HepG2 (cell line): ENCODE measurements at regions not wholly inside any gene's neighbourhood (a gene's known extent, or its start where the extent isn't known, plus 50 kb on each side); places are given as distances from the start of the nearest gene placed in this dataset.

ENCODE experiments used
- ATAC-seq: fragments of 200-7000 bp; cut with Tn5 transposase; 3 replicates; pipeline ENCODE4 v1.9.1; 2020; ENCODE audit warnings: mild to moderate bottlenecking, moderate library complexity
- BruUV-seq: library from RNA; stranded (reverse); fragments of 400-500 nt; replicated peaks from 2 replicates; lab custom pipeline; 2021; lab: Mats Ljungman, UMichigan
- CTCF ChIA-PET: fragments of 300-600 bp; formaldehyde crosslinking; extraction: SDS; loops from one replicate; lab custom pipeline; 2021; ENCODE audit warnings: low total read pairs, inconsistent platforms, low intra/inter-chr PET ratio; lab: Yijun Ruan, JAX
- POLR2A ChIA-PET: fragments of 350-600 bp; sonication (Branson Sonifier 250); formaldehyde crosslinking; loops from one replicate; lab custom pipeline; 2020; ENCODE audit warnings: antibody characterized with exemption, inconsistent platforms; lab: Yijun Ruan, JAX
- DNase-seq: peaks from one replicate; pipeline ENCODE4 v3.0.0-alpha.2; 2015; ENCODE audit warnings: low spot score
- FAIRE-seq: peaks from 3 replicates; lab custom pipeline; 2011; peaks lifted over from hg19 to GRCh38; lab: Jason Lieb, UNC
- H2AFZ ChIP-seq: one replicate; pipeline ENCODE4 v1.6.1; 2011; ENCODE audit warnings: low read length, inconsistent platforms
- H3K27ac ChIP-seq: fragments of 300-600 bp; 3 replicates; pipeline ENCODE4 v1.8.0; 2011; ENCODE audit warnings: mixed run types, mild to moderate bottlenecking, mixed read lengths, low read length, inconsistent platforms; ENCODE audit not compliant: insufficient read depth; ENCODE audit errors: extremely low read length
- H3K27me3 ChIP-seq, 2 experiments: fragments of 200-600 bp in 1 of 2; 2 replicates in 1 of 2; 3 replicates in 1 of 2; pipeline versions ENCODE4 v1.6.0 to v1.8.0; 2011; ENCODE audit warnings: low read length in 2 of 2, mild to moderate bottlenecking in 2 of 2, moderate library complexity in 2 of 2, inconsistent platforms in 1 of 2; ENCODE audit not compliant: insufficient read depth in 2 of 2, control insufficient read depth in 1 of 2
- H3K36me3 ChIP-seq, 2 experiments: fragments of 200-600 bp in 1 of 2; replicated peaks in 1 of 2; 2 replicates in 1 of 2; 3 replicates in 1 of 2; pipeline versions ENCODE4 v1.5.1 to v1.8.0; 2011; ENCODE audit warnings: low read length in 2 of 2, inconsistent platforms in 1 of 2; ENCODE audit not compliant: insufficient read depth in 2 of 2, control insufficient read depth in 1 of 2
- H3K4me1 ChIP-seq: 2 replicates; pipeline ENCODE4 v1.5.1; 2012; ENCODE audit warnings: low read length, inconsistent platforms; ENCODE audit not compliant: insufficient read depth
- H3K4me2 ChIP-seq: 2 replicates; pipeline ENCODE4 v1.6.0; 2011; ENCODE audit warnings: low read depth, low read length, inconsistent platforms
- H3K4me3 ChIP-seq, 3 experiments: fragments of 200-600 bp in 1 of 3; sonication (generic), shearing (Covaris generic) in 1 of 3; replicated peaks in 1 of 3; 2 replicates each; pipeline ENCODE4 v1.5.1; 2011 to 2016; ENCODE audit warnings: low read length in 3 of 3, inconsistent platforms in 2 of 3, low read depth in 2 of 3, mild to moderate bottlenecking in 2 of 3, control low read depth in 1 of 3, mixed read lengths in 1 of 3; ENCODE audit not compliant: insufficient read depth in 1 of 3
- H3K79me2 ChIP-seq: one replicate; pipeline ENCODE4 v1.6.1; 2011; ENCODE audit warnings: low read length, inconsistent platforms; ENCODE audit not compliant: insufficient read depth
- H3K9ac ChIP-seq: 2 replicates; pipeline ENCODE4 v1.6.0; 2011; ENCODE audit warnings: mild to moderate bottlenecking, low read depth, low read length, inconsistent platforms; ENCODE audit not compliant: insufficient read depth
- H3K9me3 ChIP-seq: 2 replicates; pipeline ENCODE4 v1.5.1; 2012; ENCODE audit warnings: mild to moderate bottlenecking, low read length
- H4K20me1 ChIP-seq: 2 replicates; pipeline ENCODE4 v1.6.0; 2011; ENCODE audit warnings: inconsistent platforms, mild to moderate bottlenecking, low read length, moderate library complexity; ENCODE audit not compliant: insufficient read depth
- DPF2 ChIP-seq: sonication (generic); formaldehyde crosslinking; IDR thresholded peaks from 2 replicates; pipeline ENCODE4 v1.4.0; 2020; ENCODE audit warnings: mild to moderate bottlenecking, low read depth, missing genetic modification reagents, borderline replicate concordance
- HDAC2 ChIP-seq: sonication (generic); formaldehyde crosslinking; IDR thresholded peaks from 2 replicates; pipeline ENCODE4 v1.4.0; 2020; ENCODE audit warnings: missing genetic modification reagents
- MAFK ChIP-seq, 2 experiments: IDR thresholded peaks in 1 of 2; conservative IDR thresholded peaks in 1 of 2; 2 replicates each; pipeline ENCODE4 v1.6.1; 2011; ENCODE audit warnings: improper control_type of control experiment in 2 of 2, low read length in 2 of 2
- PHF21A ChIP-seq: sonication (generic); formaldehyde crosslinking; IDR thresholded peaks from 2 replicates; pipeline ENCODE4 v1.5.0; 2020; ENCODE audit warnings: mild to moderate bottlenecking, missing genetic modification reagents
- TBL1XR1 ChIP-seq: fragments of 150-350 bp; IDR thresholded peaks from 2 replicates; pipeline ENCODE4 v1.6.1; 2014; ENCODE audit warnings: borderline replicate concordance, low read length; ENCODE audit not compliant: partially characterized antibody
- ZNF776 ChIP-seq: sonication (generic); formaldehyde crosslinking; IDR thresholded peaks from 2 replicates; pipeline ENCODE4 v1.4.0; 2020; ENCODE audit warnings: mild to moderate bottlenecking, missing genetic modification reagents
- WGBS: methylation state at CpG from one replicate; pipeline ENCODE4 v1.1.6; 2017; ENCODE audit warnings: low lambda C conversion rate; 5-methylcytosine and 5-hydroxymethylcytosine counted together
- in situ Hi-C: cut with HindIII; loops from 2 replicates; pipeline ENCODE4 v1.10.0; 2017; ENCODE audit warnings: low pct_unique_long_range_greater_than_20kb; ENCODE audit not compliant: extremely low pct_ligation_motif_present
- intact Hi-C: fragments of 100-400 bp; cut with micrococcal nuclease; formaldehyde crosslinking; loops from one replicate; pipeline ENCODE4 v1.10.0; 2022; ENCODE audit not compliant: unreplicated experiment
- TF ChIP-seq, protein P1 (sequence below): sonication (generic); formaldehyde crosslinking; IDR thresholded peaks from 2 replicates; pipeline ENCODE4 v1.8.1; 2023; ENCODE audit warnings: mild to moderate bottlenecking, moderate library complexity, missing genetic modification reagents

DNA sequence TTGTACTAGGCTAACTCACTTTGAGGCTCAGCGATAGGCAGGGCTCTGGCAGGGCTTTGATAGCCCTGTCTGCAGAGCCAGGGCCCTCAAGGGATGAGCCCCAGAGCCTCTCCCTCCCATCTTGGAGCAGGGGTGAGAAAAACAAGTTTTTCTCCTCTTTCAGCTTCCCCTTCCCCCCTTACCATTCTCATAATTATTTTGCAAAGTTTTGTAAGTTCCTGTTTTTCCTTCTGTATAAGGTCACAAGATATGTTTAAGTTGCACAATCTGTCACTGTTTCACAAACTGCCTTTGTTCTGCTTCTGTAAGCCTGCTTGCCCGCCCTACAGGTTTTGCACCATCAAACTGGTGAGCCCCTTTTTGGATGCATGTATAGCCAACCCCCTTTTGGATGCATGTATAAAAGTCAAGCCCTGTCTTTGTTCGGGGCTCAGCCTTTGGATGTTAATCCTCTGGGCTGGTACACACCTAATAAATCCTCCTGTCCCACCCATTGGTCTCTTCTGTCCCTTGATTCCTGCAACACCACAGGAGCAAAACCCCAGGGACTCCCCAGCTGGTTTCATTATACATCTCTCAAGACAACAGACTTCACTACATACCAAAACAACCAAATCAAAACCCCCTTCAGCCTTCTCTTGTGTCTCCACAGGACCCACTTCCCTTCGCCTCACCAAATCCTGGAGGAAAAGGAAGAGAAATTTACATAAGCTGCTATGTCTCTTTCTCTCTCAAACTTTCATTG is 52.5 kb upstream of the RESF1 start (continued):
- TF ChIP-seq, protein P1, sequence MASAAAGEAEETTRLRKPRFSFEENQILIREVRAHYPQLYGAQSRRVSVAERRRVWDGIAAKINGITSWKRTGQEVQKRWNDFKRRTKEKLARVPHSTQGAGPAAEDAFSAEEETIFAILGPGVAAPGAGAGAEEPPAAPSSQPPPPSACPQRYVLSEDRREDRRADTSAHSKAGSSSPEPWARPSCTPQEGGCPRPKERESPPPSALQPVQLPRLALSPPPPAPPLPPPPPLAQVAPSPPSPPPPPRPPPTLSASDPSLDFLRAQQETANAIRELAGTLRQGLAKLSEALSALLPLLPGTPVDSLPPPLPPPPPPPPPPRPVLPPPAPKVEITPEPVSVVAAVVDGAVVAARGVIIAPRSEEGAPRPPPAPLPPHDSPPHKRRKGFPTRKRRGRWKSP = no peak
- TF ChIP-seq HDAC2 (CRISPR knock-in tag) (no peak), PHF21A (no peak), ZNF776 (CRISPR knock-in tag) (no peak)

DNA sequence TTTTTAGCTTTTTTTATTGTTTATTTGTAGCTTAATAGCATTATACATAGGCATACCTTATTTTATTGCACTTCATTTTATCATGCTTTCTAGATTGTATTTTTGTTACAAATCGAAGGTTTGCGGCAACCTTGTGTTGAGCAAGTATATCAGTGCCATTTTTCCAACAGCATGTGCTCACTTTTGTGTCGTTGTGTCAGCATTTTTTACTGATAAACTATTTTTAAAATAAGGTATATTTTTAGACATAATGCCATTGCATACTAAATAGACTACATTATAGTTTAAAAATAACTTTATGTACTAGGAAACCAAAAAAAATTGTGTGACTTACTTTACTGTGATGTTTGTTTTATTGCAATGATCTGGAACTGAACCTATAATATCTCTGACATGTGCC is 56.2 kb upstream of the RESF1 start:
- ATAC-seq = no peak
- WGBS = 87% methylated on average over 3 of the region's 3 CpGs
- peak in 1 of 2 experiments; percentile 60; a peak in 2 of 4 replicates for TF ChIP-seq MAFK (conservative IDR thresholded peaks at IDR 0.05 in 1 of 2, IDR thresholded peaks at IDR 0.05 in 1 of 2; ENCODE audit: low read length in 2 of 2)
- no peak for TF ChIP-seq TBL1XR1
- TF ChIP-seq DPF2 (CRISPR knock-in tag) = no peak
- in situ Hi-C loops = no loop called here
- FAIRE-seq = no peak
- Histone ChIP-seq H2AFZ (no peak overlapping the region), H3K27me3 (no peaks in the 10 kb centered on the region), H3K4me3 (no peak overlapping the region), H3K27ac (no peak overlapping the region), H3K4me1 (no peaks in the 10 kb centered on the region), H3K4me2 (no peak overlapping the region), H3K79me2 (no peaks in the 10 kb centered on the region), H3K36me3 (no peaks in the 10 kb centered on the region), H3K9ac (no peak overlapping the region), H4K20me1 (no peaks in the 10 kb centered on the region), H3K9me3 (peaks cover 22% of the 10 kb centered on the region)
- no peak for DNase-seq
- ChIA-PET POLR2A (no interaction called here), CTCF (no interaction called here)
- intact Hi-C loops = no loop called here
- BruUV-seq = no TSS peak
